Fibroblast of lung (primary cell): ENCODE measurements at regions not wholly inside any gene's neighbourhood (a gene's known extent, or its start where the extent isn't known, plus 50 kb on each side); places are given as distances from the start of the nearest gene placed in this dataset.

ENCODE experiments used
- EZH2 ChIP-seq: IDR thresholded peaks from 2 replicates; pipeline ENCODE4 v1.5.1; 2012; ENCODE audit warnings: low read length, control low read depth, mild to moderate bottlenecking; ENCODE audit errors: missing control alignments
- TF ChIP-seq, protein P1 (sequence below), 2 donors: IDR thresholded peaks in 1 of 2; conservative IDR thresholded peaks in 1 of 2; 1 replicate in 1 of 2; 2 replicates in 1 of 2; pipeline ENCODE4 v1.5.1; 2011 to 2012; ENCODE audit warnings: low read length in 2 of 2, control low read depth in 1 of 2, inconsistent platforms in 1 of 2, low read depth in 1 of 2, mild to moderate bottlenecking in 1 of 2

DNA sequence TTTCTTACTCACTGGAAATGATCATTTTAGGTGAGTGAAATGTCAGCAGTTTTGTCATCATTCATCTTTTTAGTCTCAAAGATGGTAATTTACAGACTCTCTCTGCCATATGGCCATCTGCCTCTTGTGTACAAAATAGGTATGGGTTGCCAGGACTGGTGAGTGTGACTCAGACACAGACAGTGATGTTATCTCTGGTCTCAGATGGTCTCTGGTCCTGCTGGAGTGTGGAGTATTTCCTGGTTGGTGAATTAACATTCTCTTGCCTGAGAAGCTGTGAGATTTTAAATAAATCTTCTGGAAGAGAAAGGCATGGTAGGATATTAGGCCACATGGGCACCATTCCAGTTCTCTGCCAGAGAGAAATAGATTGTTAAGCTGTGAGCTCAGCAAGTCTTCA lies 207.0 kb downstream of the ATP23 start:
- TF ChIP-seq, protein P1, sequence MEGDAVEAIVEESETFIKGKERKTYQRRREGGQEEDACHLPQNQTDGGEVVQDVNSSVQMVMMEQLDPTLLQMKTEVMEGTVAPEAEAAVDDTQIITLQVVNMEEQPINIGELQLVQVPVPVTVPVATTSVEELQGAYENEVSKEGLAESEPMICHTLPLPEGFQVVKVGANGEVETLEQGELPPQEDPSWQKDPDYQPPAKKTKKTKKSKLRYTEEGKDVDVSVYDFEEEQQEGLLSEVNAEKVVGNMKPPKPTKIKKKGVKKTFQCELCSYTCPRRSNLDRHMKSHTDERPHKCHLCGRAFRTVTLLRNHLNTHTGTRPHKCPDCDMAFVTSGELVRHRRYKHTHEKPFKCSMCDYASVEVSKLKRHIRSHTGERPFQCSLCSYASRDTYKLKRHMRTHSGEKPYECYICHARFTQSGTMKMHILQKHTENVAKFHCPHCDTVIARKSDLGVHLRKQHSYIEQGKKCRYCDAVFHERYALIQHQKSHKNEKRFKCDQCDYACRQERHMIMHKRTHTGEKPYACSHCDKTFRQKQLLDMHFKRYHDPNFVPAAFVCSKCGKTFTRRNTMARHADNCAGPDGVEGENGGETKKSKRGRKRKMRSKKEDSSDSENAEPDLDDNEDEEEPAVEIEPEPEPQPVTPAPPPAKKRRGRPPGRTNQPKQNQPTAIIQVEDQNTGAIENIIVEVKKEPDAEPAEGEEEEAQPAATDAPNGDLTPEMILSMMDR (conservative IDR thresholded peaks at IDR 0.05 in 1 of 2, IDR thresholded peaks at IDR 0.05 in 1 of 2; ENCODE audit: low read depth in 1 of 2, low read length in 2 of 2): no peak
- no peak for TF ChIP-seq EZH2
